Right ventricle myocardium inferior (tissue), 1 donor: ENCODE measurements at regions not wholly inside any gene's neighbourhood (a gene's known extent, or its start where the extent isn't known, plus 50 kb on each side); places are given as distances from the start of the nearest gene placed in this dataset.

Experiments
- ATAC-seq: fragments of 200-7000 bp; cut with Tn5 transposase; one replicate; pipeline ENCODE4 v1.9.1; 2020; ENCODE audit warnings: mild to moderate bottlenecking, moderate library complexity
- DNase-seq: peaks from one replicate; pipeline ENCODE4 v3.0.0; 2021; ENCODE audit errors: missing footprints
- intact Hi-C: fragments of 100-400 bp; cut with DNase I; formaldehyde crosslinking; loops from one replicate; pipeline ENCODE4 v1.11.0; 2022
- donor health status: DM: no; HTN: yes; CAD: no; lungs with severe emphysema.

DNA sequence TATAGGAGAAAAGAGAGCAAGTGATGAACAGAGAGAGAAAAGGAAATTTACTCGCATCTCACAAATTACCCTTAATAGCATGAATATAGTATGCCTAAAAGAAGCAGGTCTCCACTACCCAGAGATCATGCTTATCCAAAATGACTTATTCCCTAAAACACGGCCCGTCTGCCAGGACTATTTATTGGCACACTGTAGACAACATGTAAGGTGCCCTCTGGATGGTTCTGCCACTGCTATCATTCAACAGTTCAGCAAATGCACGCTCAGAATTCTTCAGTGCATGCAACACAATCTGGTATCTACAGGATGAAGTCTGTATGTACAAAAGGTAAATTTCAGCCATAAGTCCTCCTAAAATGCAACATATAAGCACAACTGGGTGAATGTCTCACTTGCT, 465.8 kb downstream of the SHQ1 start:
- no peak for DNase-seq
- no peak for ATAC-seq
- intact Hi-C loops = no loop called here

DNA sequence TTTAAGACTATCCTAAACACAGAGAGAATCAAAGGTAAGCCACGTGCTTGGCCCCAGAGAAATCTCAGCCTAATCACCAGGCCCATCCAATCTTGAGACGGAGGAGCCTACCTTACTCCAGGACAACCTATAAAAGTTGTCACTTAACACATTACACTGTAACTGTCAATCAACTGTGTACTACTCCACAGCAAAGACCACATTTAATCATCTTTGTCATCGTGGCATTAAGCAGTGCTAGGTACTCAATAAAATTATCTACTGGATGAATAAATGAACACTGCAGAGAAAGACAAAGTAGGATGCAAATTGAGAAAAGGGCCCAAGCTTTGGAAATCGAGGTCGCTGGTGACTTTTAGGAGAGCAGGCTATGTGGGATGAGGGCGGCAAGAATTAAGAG, 466.7 kb downstream of the SHQ1 start:
- intact Hi-C loops = no loop called here
- no peak for DNase-seq
- ATAC-seq = no peak

DNA sequence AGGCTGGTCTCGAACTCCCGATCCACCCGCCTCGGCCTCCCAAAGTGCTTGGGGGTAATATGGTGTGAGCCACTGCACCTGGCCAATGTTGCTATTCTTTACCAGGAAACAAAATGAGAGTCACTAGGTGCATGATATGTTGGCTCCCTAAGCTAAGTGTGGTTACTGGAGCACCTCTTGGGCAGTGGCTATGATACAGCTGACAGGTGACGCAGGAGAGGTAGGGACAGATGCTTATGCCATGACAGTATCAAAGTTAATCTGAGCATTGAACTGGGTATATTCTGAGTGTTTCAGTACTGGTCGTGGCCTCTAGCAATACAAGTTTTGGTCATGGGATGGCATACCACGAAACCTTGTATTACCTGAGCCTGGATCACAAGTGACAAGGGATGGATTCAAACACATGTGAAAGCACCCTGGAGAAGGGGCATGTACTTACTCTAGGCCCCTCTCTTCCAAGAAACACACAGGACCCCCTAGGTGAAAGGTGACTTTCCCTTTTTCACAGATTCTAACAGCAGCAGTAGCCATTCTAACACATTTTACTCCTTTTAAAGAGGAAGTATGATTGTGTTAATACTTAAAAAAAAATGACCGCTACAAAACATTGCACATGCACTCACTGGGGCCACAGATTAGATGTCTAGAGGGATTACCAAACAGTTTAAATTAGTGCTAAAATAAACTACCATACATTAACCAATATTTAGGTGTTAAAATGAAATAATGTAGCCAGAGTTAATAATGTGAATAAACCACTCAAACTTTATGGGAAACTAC, 467.3 kb downstream of the SHQ1 start:
- no peak for ATAC-seq
- intact Hi-C loops = no loop called here

DNA sequence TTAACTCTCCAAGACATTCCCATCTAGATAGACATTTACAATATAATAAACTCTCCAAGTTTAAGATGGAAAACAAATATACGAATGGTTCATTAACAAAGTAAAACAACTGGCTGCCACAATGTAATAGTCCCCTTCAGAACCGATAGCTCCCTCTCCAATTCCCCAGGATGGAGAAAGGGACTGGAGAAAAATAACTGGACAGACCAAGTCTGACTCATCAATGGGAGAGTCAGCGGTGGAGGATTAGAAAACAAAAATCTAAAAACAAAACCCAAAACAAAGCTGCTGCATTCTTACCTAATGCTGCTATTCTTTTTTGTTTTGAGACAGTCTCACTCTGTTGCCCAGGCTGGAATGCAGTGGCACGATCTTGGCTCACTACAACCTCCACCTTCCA, 468.1 kb downstream of the SHQ1 start:
- ATAC-seq (no peak), DNase-seq (no peak)
- intact Hi-C loops = no loop called here

More for the DNA sequence above, 467.3 kb downstream of the SHQ1 start:
- no peak for DNase-seq

DNA sequence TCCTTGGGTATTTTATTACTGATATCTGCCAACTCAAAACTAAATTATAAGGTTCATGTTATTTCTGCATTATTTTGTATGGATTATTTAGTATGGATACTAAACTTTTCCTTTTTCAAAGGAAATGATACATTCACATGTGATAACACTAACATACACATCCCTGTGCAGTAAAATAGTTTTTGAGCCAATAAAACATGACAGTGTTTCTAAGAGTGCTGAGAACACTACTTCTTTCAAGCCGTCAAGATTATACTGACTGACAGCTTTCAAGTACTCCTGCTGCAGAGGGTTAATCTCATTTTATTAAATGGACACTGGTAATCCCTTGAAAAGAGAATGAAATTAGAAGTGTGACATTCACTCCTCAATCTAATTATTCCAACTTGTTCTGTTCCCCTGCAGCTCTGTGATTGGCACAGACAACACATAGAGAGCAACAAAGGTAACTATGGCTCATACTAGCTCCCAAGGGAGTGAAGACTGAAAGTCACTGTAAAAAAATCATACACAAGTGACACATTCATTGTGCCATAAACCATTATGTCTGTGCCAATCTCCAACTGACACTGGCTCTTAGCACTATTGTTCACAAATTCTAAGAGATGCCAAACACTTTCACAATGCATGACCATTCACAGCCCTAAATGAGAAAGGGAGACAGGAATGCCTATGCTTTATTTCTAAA, 468.6 kb downstream of the SHQ1 start:
- no peak for ATAC-seq
- intact Hi-C loops = no loop called here
- no peak for DNase-seq

DNA sequence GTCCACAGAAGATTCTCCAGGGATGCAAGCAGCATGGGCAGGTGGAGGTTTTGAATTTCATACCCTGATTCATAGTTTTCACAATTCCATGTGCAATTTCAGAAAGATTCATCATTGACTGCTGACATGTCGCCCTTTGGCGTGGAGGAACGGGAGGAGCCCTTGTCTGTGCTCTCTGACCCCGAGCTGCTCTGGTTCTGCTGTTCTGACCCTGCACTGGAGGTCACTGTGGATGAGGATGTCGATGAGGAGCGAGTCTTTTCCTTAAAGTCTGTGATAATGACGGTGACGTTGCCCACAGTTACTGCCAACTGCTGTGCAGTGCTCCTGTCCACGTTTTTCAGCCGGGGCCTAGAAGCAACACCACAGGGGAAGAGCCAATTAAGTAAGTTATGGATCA, 470.0 kb downstream of the SHQ1 start:
- intact Hi-C loops = no loop called here
- no peak for DNase-seq
- ATAC-seq = no peak

DNA sequence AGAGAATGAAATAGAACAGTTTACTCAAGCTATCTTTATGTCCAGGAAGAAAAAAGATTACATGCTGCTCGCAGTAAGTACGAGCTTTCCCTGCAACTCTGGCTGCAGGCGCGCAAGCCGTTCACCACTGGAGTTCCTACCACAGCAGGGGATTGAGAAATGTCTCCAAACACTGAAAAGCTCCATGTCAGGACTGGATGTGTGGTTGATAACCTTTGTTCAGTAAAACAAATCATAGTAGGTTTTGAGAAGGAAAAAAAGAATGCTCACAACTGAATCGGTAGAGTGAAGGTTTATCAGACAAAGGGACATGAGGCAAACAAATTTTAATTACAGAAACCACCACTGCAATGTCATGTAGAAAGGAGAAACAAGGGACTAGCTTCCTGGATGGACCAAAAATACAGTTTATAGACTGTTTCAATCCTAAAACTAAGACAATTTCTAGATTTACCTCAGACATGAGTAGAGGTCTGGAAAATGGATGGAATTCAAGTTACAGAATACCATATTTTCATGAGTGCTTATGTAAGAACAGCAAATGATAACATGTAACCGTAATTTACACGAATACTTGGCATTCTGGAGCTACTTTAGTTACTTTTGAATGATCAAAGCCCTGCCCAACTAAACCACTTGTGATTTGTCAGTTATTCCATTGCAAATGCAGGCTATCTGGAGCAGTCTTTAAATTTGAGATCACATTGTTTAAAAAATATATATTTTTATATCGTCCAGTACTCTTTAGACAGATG, 471.1 kb downstream of the SHQ1 start:
- DNase-seq (no peak), ATAC-seq (no peak)
- intact Hi-C loops = no loop called here

DNA sequence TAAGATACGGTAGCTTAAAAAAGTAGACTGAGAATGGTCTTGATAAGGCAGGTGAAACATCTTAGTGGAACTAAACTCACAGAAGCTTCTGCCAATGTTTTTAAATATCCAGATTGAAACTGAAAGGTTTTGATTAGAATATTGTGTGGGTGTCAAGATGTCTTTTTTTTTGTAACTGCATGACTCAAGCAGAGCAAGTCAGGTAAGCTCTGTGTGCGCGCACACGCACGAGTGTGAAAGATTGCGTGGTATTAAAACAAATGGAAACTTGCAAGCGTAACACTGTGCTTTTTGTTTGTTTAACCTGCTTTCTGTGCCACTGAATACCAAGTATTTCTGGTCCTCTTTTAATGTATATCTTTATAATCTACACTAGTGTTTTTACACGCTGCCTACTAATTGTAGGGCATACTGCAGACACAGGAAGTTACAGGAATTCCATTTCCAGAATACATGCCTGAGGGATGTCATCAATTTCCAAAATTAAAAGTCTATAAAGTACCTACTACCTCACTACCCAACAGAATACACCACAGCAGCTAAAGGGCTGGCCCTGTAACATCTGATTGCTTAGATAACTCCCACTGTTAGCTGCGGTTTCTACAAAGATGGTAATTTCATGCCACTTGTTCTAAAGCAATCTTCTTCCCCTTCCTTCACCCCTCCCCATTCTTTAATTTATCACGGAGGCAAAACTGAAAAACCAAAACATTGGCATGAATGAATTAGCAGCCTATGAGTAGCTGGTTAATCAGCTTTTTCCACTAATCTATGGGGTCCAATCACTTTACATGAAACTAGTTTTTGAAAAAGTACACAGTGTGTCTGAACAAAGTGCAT, 472.8 kb downstream of the SHQ1 start:
- intact Hi-C loops = no loop called here
- DNase-seq = no peak
- ATAC-seq = no peak

DNA sequence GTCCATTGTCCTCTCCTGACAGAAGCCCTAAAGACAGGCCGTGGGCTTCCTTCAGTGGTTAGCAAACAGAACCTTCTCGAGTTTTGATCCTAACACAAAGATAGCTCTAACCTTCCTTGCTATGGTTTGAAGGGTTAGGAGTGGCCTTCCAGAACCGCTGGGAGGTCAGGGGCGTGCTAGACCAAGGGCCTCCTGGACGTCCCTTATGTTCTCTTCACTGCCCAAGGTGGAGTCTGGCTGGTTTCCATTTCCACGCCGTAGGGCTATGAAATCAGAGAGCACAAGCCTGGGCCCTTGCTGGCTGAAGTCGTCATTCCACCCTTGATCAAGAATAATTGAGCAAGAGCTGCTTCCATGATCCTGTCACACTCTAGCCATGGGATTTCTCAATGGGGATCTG, 475.1 kb downstream of the SHQ1 start:
- DNase-seq = no peak
- intact Hi-C loops = no loop called here
- no peak for ATAC-seq

DNA sequence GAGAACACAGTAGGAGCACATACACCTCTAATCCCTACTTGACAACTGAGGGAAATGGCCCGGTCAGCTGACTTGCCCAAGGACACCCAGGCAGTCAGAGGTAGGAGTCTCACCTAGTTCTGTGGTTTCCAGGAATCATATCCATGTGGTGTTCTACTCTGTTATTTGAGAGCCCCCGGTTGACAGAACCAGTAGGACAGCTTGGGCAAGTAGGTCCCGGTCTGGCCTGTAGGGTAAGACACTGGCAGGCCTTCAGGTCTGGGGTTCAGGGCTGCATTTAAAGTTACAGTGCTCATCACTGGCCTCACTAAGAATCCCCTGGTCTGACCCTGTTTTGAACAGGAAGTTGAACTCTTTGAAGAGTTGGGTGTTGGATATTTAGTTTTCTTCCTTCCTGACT, 476.1 kb downstream of the SHQ1 start:
- DNase-seq (no peak), ATAC-seq (no peak)
- intact Hi-C loops = no loop called here

DNA sequence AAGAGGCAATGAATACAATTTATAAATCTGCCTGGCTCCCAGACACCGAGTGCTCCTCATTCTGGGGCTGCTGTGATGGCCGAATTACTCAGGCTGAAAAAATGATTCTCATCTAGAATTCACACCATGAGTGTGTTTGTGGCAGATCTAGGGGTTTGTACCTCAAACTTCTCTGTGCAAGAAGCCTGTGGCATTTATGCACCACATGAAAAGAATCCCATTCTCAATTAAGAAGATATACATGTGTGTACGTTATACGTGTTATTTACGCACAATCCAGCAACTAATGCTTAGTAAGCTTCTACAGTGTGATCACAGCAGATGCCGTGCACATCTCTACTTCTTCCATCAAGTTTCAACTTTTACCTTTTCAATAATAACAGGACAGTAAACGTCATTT, 476.8 kb downstream of the SHQ1 start:
- DNase-seq (no peak), ATAC-seq (no peak)

DNA sequence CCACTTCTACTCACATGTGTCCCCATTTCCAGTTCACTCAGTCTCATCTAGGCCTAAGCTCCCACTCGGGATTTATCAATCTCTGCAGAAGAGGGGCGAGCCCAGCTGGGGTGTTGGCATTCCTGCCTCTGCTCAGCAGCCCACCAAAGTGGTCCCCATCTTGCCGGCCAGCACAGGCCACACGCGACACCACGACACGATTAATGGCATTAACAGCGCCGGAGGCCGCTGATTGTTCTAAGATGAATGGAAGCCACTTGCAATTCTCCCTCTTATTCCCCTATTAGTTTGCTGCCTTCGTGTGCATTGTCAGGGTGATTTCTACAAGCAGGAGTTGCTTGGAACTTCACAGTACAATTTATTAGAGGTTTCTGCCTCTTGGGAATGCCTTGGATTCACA, 477.3 kb downstream of the SHQ1 start:
- ATAC-seq (no peak), DNase-seq (no peak)
- intact Hi-C loops = no loop called here

More for the DNA sequence above, 476.8 kb downstream of the SHQ1 start:
- intact Hi-C loops = no loop called here

DNA sequence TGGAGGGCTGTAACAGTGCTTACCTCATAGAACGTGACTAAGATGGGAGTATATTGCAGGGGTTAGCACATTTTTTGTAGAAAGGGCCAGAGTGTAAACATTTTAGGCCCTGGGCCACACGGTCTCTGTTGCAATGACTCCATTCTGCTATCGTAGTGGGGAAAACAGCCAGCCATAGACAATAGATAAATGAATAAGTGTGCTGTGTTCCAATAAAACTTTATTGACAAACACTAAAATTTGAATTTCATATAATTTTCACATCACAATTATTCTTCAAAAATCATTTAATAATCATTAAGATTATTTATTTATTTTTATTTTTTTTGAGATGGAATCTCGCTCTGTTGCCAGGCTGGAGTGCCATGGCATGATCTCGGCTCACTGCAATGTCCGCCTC, 478.6 kb downstream of the SHQ1 start:
- intact Hi-C loops = no loop called here
- DNase-seq (no peak), ATAC-seq (no peak)

DNA sequence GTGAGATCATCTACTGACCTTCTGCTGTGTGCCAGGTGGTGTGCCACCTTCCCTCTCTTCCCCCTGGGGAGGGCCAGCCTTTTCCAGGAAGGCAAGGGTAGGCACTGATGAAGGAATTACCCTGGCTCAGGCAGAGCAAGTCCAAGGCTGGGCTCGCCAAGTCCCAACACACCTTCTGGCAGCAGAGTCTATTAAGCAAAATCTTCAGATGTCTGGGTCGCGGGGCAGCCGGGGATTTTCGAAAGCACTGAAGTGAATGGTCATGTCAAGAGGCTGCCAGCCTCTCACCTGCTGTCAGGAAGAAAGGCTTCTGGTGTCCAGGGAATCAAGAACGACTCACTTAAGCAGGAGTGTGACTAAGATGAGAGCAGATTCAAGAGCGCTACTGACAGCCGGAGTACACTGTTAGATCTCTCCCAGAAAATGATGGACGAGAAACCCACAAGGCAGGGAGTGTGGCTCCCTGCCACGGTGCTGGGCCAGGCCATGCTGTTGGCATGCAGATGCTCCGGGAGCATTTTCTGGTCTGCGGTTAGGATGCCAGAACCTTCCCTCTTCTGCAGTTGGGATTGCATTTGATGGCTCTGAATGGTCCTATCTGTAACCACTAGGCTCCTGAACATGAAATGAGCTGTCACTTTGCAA, 479.8 kb downstream of the SHQ1 start:
- intact Hi-C loops = no loop called here
- ATAC-seq = no peak
- no peak for DNase-seq

DNA sequence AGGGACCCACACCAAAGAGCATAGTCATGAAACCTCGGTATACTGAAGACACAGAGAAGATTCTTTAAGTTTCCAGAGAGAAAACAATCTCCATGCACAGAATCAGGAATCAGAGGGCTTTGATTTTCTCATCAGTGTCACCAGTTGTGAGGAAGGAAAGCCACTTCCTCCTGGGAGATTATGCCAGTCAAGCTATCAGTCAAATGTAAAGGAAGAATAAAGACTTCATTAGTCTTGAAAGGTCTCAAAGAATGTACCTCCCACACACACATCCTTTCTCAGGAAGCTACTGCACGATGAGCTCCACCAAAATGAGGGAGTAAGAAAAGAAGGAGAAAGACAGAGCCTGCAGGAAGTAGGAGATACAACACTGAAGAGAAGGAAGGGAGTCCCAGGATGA, 486.3 kb downstream of the SHQ1 start:
- intact Hi-C loops = no loop called here
- DNase-seq (no peak), ATAC-seq (no peak)

DNA sequence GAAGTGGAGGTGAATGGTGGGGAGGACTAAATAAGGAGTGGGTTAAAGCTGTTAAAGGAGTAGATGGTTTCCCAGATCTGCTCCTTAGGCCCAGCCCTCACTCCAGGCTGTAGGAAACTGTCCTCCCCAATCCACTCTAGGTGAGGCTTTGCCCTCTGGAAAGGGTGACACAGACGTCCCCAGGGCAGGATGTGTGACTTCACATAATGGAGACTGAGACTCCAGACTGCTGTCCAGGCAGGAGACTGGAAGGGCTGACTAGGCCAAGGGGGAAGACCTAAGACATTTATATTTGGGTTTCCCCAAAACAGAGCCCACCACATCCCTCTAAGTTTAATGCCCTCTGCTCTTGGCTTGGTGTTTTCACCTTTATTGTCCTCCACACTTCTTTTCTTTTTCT, 488.5 kb downstream of the SHQ1 start:
- intact Hi-C loops = no loop called here
- no peak for DNase-seq
- ATAC-seq = no peak

DNA sequence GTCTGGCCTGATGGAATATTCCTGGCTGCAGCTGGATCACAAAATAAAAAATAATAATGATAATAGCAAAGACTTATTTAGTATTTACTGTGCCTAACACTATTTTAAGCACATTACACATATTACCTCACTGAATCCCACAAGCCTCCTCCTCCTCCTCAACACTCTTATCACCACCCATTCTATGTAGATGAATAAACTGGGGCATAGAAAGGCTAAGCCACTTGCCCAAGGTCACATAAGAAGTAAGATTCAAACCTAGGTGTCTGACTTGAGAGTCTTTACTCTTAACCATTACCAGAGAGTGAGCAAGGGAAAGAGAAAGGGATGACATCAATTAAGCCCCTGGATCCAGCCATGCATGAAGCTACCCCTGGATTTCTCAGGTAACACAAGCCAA, 493.1 kb downstream of the SHQ1 start:
- DNase-seq = no peak
- intact Hi-C loops = no loop called here
- no peak for ATAC-seq

DNA sequence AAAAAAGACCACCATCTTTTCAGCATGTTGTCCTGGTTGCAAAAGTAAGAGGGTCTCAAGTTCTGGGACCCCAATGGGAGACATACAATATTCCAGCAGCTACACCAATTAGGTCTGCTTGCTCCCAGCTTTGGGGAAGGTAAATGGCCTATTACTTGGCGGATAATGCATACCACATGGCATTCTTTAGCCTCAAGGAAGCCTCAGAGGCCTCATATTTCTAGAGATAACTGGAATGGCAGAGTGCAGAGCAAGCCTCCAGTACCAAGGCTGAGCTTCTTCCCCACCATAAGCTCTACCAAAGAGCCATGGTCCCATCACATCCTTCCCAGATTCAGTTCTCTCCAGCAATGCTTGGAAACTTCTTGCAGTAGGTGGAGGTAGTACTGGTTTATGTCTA, 493.8 kb downstream of the SHQ1 start:
- intact Hi-C loops = no loop called here
- ATAC-seq = no peak
- no peak for DNase-seq
